Neural progenitor cell (in vitro differentiated cells): ENCODE measurements at regions not wholly inside any gene's neighbourhood (a gene's known extent, or its start where the extent isn't known, plus 50 kb on each side); places are given as distances from the start of the nearest gene placed in this dataset.

Source experiments
- DNase-seq: peaks from one replicate; pipeline ENCODE4 v3.0.0-alpha.2; 2016; ENCODE audit warnings: low spot score
- H2AFZ ChIP-seq: fragments of 200-600 bp; sonication (generic); replicated peaks from 2 replicates; pipeline ENCODE4 v1.6.1; 2016; ENCODE audit warnings: antibody characterized with exemption
- H3F3A ChIP-seq: fragments of 200-600 bp; sonication (generic); 2 replicates; pipeline ENCODE4 v1.6.1; 2016; ENCODE audit warnings: antibody characterized with exemption, low read depth
- H3K27ac ChIP-seq: fragments of 200-600 bp; sonication (generic); 2 replicates; pipeline ENCODE4 v1.5.1; 2016; ENCODE audit warnings: mild to moderate bottlenecking
- H3K27me3 ChIP-seq: fragments of 200-600 bp; sonication (generic); 2 replicates; pipeline ENCODE4 v1.6.1; 2016; ENCODE audit warnings: mild to moderate bottlenecking, moderate library complexity
- H3K36me3 ChIP-seq: fragments of 200-600 bp; sonication (generic); 2 replicates; pipeline ENCODE4 v1.5.1; 2016
- H3K4me1 ChIP-seq: fragments of 200-600 bp; sonication (generic); 2 replicates; pipeline ENCODE4 v1.6.1; 2016; ENCODE audit warnings: mixed run types
- H3K4me2 ChIP-seq: fragments of 200-600 bp; sonication (generic); 2 replicates; pipeline ENCODE4 v1.6.1; 2016
- H3K4me3 ChIP-seq: fragments of 200-600 bp; sonication (generic); 2 replicates; pipeline ENCODE4 v1.5.1; 2016
- H3K79me2 ChIP-seq: fragments of 200-600 bp; sonication (generic); 2 replicates; pipeline ENCODE4 v1.6.1; 2016; ENCODE audit warnings: low read depth
- H3K9ac ChIP-seq: fragments of 200-600 bp; sonication (generic); 2 replicates; pipeline ENCODE4 v1.6.1; 2016
- H3K9me3 ChIP-seq: fragments of 200-600 bp; sonication (generic); 2 replicates; pipeline ENCODE4 v1.5.1; 2016; ENCODE audit warnings: low read depth
- H4K20me1 ChIP-seq: fragments of 200-600 bp; sonication (generic); 2 replicates; pipeline ENCODE4 v1.6.1; 2016; ENCODE audit warnings: low read depth
- H3K27ac Mint-ChIP-seq: 3 replicates; pipeline ENCODE4 v1.8.0; 2021; ENCODE audit warnings: mixed read lengths
- H3K27me3 Mint-ChIP-seq: 2 replicates; pipeline ENCODE4 v1.8.0; 2022; ENCODE audit warnings: low read depth, mild to moderate bottlenecking, inconsistent platforms, moderate library complexity, mixed read lengths; ENCODE audit not compliant: insufficient read depth
- H3K36me3 Mint-ChIP-seq: 3 replicates; pipeline ENCODE4 v1.8.0; 2021; ENCODE audit warnings: mixed read lengths
- H3K4me1 Mint-ChIP-seq: 3 replicates; pipeline ENCODE4 v1.8.0; 2021; ENCODE audit warnings: mixed read lengths
- H3K4me3 Mint-ChIP-seq: 3 replicates; pipeline ENCODE4 v1.8.0; 2021; ENCODE audit warnings: mild to moderate bottlenecking, moderate library complexity, mixed read lengths
- H3K9me3 Mint-ChIP-seq: 3 replicates; pipeline ENCODE4 v1.8.0; 2020; ENCODE audit warnings: mixed read lengths
- EZH2 ChIP-seq: fragments of 200-600 bp; sonication (generic); IDR thresholded peaks from 2 replicates; pipeline ENCODE4 v1.6.1; 2017; ENCODE audit warnings: antibody characterized with exemption, mild to moderate bottlenecking, moderate library complexity
- EZH2phosphoT487 ChIP-seq: fragments of 200-600 bp; sonication (generic); IDR thresholded peaks from 2 replicates; pipeline ENCODE4 v1.6.1; 2017; ENCODE audit warnings: antibody characterized with exemption
- TF ChIP-seq, protein P1 (sequence below): fragments of 200-600 bp; sonication (generic); IDR thresholded peaks from 2 replicates; pipeline ENCODE4 v1.5.1; 2017; ENCODE audit warnings: antibody characterized with exemption, mild to moderate bottlenecking

DNA sequence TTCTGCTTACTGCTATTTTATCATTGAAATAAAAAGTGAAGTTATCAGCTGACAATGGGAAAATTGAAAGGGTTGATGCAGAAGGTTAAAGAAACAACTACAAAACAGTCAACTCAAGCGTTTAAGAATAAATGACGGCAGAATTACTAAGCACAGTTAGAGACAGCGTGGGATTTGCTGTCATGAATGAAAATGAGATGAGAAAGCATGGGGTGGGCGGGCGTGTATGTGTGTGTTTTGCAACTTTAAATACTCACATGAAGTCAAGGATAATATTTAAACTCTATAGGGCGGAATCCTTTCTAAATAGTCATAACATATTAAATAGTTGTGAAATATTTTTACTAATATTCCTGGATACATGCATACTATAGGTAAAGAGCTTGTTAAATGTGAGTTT is 450.8 kb downstream of the ETV1 start:
- peaks cover 2% of the 10 kb centered on the region for H3K9me3 Mint-ChIP-seq
- H3K27ac ChIP-seq: no peak overlapping the region
- H3K9me3 ChIP-seq: no peaks in the 10 kb centered on the region
- no peak overlapping the region for H2AFZ ChIP-seq
- no peak for DNase-seq
- peaks cover 4% of the 10 kb centered on the region for H3K4me1 Mint-ChIP-seq
- no peaks in the 10 kb centered on the region for H3K27me3 ChIP-seq
- H3K4me1 ChIP-seq: no peaks in the 10 kb centered on the region
- no peaks in the 10 kb centered on the region for H3K36me3 Mint-ChIP-seq
- H3K27ac Mint-ChIP-seq: no peak overlapping the region
- H3K27me3 Mint-ChIP-seq: no peaks in the 10 kb centered on the region
- no peak for TF ChIP-seq EZH2phosphoT487
- TF ChIP-seq, protein P1, sequence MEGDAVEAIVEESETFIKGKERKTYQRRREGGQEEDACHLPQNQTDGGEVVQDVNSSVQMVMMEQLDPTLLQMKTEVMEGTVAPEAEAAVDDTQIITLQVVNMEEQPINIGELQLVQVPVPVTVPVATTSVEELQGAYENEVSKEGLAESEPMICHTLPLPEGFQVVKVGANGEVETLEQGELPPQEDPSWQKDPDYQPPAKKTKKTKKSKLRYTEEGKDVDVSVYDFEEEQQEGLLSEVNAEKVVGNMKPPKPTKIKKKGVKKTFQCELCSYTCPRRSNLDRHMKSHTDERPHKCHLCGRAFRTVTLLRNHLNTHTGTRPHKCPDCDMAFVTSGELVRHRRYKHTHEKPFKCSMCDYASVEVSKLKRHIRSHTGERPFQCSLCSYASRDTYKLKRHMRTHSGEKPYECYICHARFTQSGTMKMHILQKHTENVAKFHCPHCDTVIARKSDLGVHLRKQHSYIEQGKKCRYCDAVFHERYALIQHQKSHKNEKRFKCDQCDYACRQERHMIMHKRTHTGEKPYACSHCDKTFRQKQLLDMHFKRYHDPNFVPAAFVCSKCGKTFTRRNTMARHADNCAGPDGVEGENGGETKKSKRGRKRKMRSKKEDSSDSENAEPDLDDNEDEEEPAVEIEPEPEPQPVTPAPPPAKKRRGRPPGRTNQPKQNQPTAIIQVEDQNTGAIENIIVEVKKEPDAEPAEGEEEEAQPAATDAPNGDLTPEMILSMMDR: no peak
- no peak for TF ChIP-seq EZH2
- no peak overlapping the region for H3K4me2 ChIP-seq
- H3K9ac ChIP-seq: no peak overlapping the region
- no peak overlapping the region for H3K4me3 Mint-ChIP-seq
- no peaks in the 10 kb centered on the region for H3K79me2 ChIP-seq
- H3F3A ChIP-seq: no peaks in the 10 kb centered on the region
- no peaks in the 10 kb centered on the region for H4K20me1 ChIP-seq
- no peaks in the 10 kb centered on the region for H3K36me3 ChIP-seq
- H3K4me3 ChIP-seq: no peak overlapping the region

DNA sequence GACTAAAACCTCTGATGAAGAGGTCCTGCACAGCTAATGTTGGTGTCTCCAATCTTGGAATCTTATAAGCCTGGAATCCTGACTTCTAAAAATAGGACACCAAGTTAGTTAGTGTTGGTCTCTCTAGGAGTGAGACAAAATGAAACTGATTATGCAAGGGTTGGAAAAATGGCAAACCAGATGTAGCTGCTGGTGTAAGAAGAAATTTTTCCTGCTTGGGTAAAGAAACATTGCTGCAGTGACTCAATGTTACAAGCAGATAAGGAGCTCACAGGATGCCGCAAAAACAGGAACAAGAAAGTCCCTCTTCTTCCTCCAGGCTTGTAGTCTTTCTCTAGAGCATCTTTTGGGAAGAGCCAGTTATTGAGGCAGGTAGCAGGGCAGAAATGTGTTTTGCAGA is 449.0 kb downstream of the ETV1 start:
- H3K4me2 ChIP-seq: no peak overlapping the region
- no peaks in the 10 kb centered on the region for H3K9me3 ChIP-seq
- no peaks in the 10 kb centered on the region for H3K79me2 ChIP-seq
- H2AFZ ChIP-seq: no peak overlapping the region
- no peaks in the 10 kb centered on the region for H3F3A ChIP-seq
- H3K4me1 ChIP-seq: no peaks in the 10 kb centered on the region
- H3K36me3 Mint-ChIP-seq: no peaks in the 10 kb centered on the region
- no peaks in the 10 kb centered on the region for H3K27me3 Mint-ChIP-seq
- no peak overlapping the region for H3K4me3 Mint-ChIP-seq
- H3K27me3 ChIP-seq: no peaks in the 10 kb centered on the region
- H3K27ac Mint-ChIP-seq: no peak overlapping the region
- H3K9ac ChIP-seq: no peak overlapping the region
- no peaks in the 10 kb centered on the region for H3K36me3 ChIP-seq
- peaks cover 4% of the 10 kb centered on the region for H3K4me1 Mint-ChIP-seq
- TF ChIP-seq, protein P1: no peak
- TF ChIP-seq EZH2phosphoT487: no peak
- TF ChIP-seq EZH2: no peak
- H3K9me3 Mint-ChIP-seq: peaks cover 2% of the 10 kb centered on the region
- no peak overlapping the region for H3K4me3 ChIP-seq
- H3K27ac ChIP-seq: no peak overlapping the region
- DNase-seq: no peak
- H4K20me1 ChIP-seq: no peaks in the 10 kb centered on the region

DNA sequence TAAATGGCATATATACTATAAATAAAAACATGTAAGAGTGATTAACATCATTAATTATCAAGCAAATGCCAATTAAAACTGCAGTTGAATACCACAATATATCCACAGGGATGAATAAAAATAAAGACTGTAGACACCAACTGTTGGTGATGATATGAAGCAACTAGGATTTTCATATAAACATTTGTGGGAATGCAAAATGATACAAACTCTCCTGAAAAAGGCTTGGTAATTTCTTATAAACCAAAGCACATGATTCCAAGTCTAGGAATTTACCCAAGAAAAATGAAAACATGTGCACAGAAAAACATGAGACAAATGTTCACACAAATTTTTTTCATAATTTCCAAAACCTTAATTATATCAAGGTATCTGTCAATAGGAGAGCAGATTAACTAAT is 448.1 kb downstream of the ETV1 start:
- Mint-ChIP-seq H3K27me3 (no peaks in the 10 kb centered on the region), H3K4me1 (peaks cover 4% of the 10 kb centered on the region), H3K4me3 (no peak overlapping the region), H3K36me3 (no peaks in the 10 kb centered on the region), H3K9me3 (peaks cover 2% of the 10 kb centered on the region), H3K27ac (no peak overlapping the region)
- Histone ChIP-seq H3K4me3 (no peak overlapping the region), H3K27ac (no peak overlapping the region), H3K36me3 (no peaks in the 10 kb centered on the region), H3K4me2 (no peak overlapping the region), H2AFZ (no peak overlapping the region), H3K27me3 (no peaks in the 10 kb centered on the region), H3K9me3 (no peaks in the 10 kb centered on the region), H3F3A (no peaks in the 10 kb centered on the region), H3K4me1 (no peaks in the 10 kb centered on the region), H3K9ac (no peak overlapping the region), H4K20me1 (no peaks in the 10 kb centered on the region), H3K79me2 (no peaks in the 10 kb centered on the region)
- no peak for DNase-seq
- TF ChIP-seq EZH2phosphoT487: no peak
- TF ChIP-seq EZH2: no peak
- TF ChIP-seq, protein P1: no peak

DNA sequence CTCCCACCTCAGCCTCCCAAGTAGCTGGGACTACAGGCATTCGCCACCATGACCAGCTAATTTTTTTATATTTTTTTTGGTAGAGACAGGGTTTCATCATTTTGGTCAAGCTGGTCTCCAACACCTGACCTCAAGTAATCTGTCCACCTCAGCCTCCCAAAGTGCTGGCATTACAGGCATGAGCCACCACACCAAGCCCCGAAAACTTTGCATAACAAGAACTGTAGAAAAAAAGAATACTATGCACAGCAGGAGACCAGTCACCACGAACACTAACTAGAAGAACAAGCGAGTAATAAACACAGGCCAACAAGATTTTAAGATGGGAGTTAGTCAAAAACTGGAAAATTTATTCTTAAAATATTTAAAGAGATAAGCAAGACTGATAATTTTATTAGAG is 447.0 kb downstream of the ETV1 start:
- Histone ChIP-seq H3K36me3 (no peaks in the 10 kb centered on the region), H3K4me3 (no peak overlapping the region), H3K27me3 (no peaks in the 10 kb centered on the region), H3K4me2 (no peak overlapping the region), H2AFZ (no peak overlapping the region), H3K9me3 (no peaks in the 10 kb centered on the region), H4K20me1 (no peaks in the 10 kb centered on the region), H3K27ac (no peak overlapping the region), H3K4me1 (no peaks in the 10 kb centered on the region), H3K79me2 (no peaks in the 10 kb centered on the region), H3K9ac (no peak overlapping the region), H3F3A (no peaks in the 10 kb centered on the region)
- peaks cover 2% of the 10 kb centered on the region for H3K9me3 Mint-ChIP-seq
- peaks cover 4% of the 10 kb centered on the region for H3K4me1 Mint-ChIP-seq
- no peak overlapping the region for H3K27ac Mint-ChIP-seq
- DNase-seq: no peak
- TF ChIP-seq EZH2phosphoT487 (no peak), EZH2 (no peak)
- TF ChIP-seq, protein P1: no peak
- H3K36me3 Mint-ChIP-seq: no peaks in the 10 kb centered on the region
- H3K4me3 Mint-ChIP-seq: no peak overlapping the region
- no peaks in the 10 kb centered on the region for H3K27me3 Mint-ChIP-seq
